Vagina (tissue), 2 donors: ENCODE measurements at regions not wholly inside any gene's neighbourhood (a gene's known extent, or its start where the extent isn't known, plus 50 kb on each side); places are given as distances from the start of the nearest gene placed in this dataset.

Source experiments
- DNase-seq, 2 donors: peaks; one replicate each; pipeline ENCODE4 v3.0.0-alpha.2; 2017; ENCODE audit errors: extremely low spot score in 2 of 2
- H3K27ac ChIP-seq: fragments of 200-600 bp; sonication (generic); one replicate; pipeline ENCODE4 v1.5.1; 2019
- H3K27me3 ChIP-seq: fragments of 200-600 bp; sonication (generic); one replicate; pipeline ENCODE4 v1.5.1; 2019
- H3K36me3 ChIP-seq, 2 donors: fragments of 200-600 bp; sonication (generic); one replicate each; pipeline ENCODE4 v1.5.1; 2017 to 2019
- H3K4me1 ChIP-seq: fragments of 200-600 bp; sonication (generic); one replicate; pipeline ENCODE4 v1.5.1; 2019
- H3K4me3 ChIP-seq, 2 donors: fragments of 200-600 bp; sonication (generic); 1 replicate in 1 of 2; 2 replicates in 1 of 2; pipeline ENCODE4 v1.5.1; 2016 to 2019
- H3K9me3 ChIP-seq: fragments of 200-600 bp; sonication (generic); one replicate; pipeline ENCODE4 v1.5.1; 2019
- CTCF ChIP-seq, 3 experiments: fragments of 450-650 bp in 2 of 3; fragments of 200-600 bp in 1 of 3; sonication (generic) in 1 of 3; IDR thresholded peaks; one replicate each; pipeline ENCODE4 v1.5.1; 2017 to 2019; ENCODE audit warnings: antibody characterized with exemption in 3 of 3, mild to moderate bottlenecking in 2 of 3, moderate library complexity in 2 of 3
- POLR2A ChIP-seq, 2 donors: fragments of 450-650 bp; IDR thresholded peaks; one replicate each; pipeline ENCODE4 v1.6.1; 2017; ENCODE audit warnings: antibody characterized with exemption in 2 of 2, mild to moderate bottlenecking in 2 of 2, moderate library complexity in 2 of 2
- POLR2AphosphoS5 ChIP-seq, 2 donors: sonication (generic); formaldehyde crosslinking; IDR thresholded peaks; one replicate each; pipeline ENCODE4 v1.9.0; 2017; ENCODE audit warnings: antibody characterized with exemption in 2 of 2, mild to moderate bottlenecking in 2 of 2, low read depth in 1 of 2; ENCODE audit not compliant: insufficient read depth in 1 of 2
- intact Hi-C: fragments of 100-400 bp; cut with DNase I; formaldehyde crosslinking; loops from one replicate; pipeline ENCODE4 v1.15.1; 2023

- Histone ChIP-seq H3K27me3 (no peaks in the 10 kb centered on the region), H3K4me3 (no peak overlapping the region), H3K9me3 (no peaks in the 10 kb centered on the region), H3K4me1 (no peaks in the 10 kb centered on the region), H3K27ac (no peak overlapping the region), H3K36me3 (no peaks in the 10 kb centered on the region)
- DNase-seq = no peak
- TF ChIP-seq CTCF (IDR thresholded peaks at IDR 0.05) = no peak
- TF ChIP-seq POLR2AphosphoS5 (IDR thresholded peaks at IDR 0.05; ENCODE audit: insufficient read depth in 1 of 2, low read depth in 1 of 2) = no peak
- no peak for TF ChIP-seq POLR2A (IDR thresholded peaks at IDR 0.05)
- intact Hi-C loops = no loop called here
These were observed 75.1 kb upstream of the OSTN start for GRCh38 chr3:191123946-191124345.

GRCh38 chr3:191123231-191123630, 75.8 kb upstream of the OSTN start:
- H3K27ac ChIP-seq = no peak overlapping the region
- no peaks in the 10 kb centered on the region for H3K9me3 ChIP-seq
- no peak overlapping the region for H3K4me3 ChIP-seq
- no peak for DNase-seq
- TF ChIP-seq CTCF (IDR thresholded peaks at IDR 0.05) (no peak), POLR2A (IDR thresholded peaks at IDR 0.05) (no peak), POLR2AphosphoS5 (IDR thresholded peaks at IDR 0.05; ENCODE audit: insufficient read depth in 1 of 2, low read depth in 1 of 2) (no peak)
- intact Hi-C loops = no loop called here
- H3K36me3 ChIP-seq = no peaks in the 10 kb centered on the region
- H3K4me1 ChIP-seq = no peaks in the 10 kb centered on the region
- no peaks in the 10 kb centered on the region for H3K27me3 ChIP-seq

- no peak for TF ChIP-seq CTCF (IDR thresholded peaks at IDR 0.05)
- no peak for TF ChIP-seq POLR2A (IDR thresholded peaks at IDR 0.05)
- no peak for TF ChIP-seq POLR2AphosphoS5 (IDR thresholded peaks at IDR 0.05; ENCODE audit: insufficient read depth in 1 of 2, low read depth in 1 of 2)
- intact Hi-C loops = no loop called here
- no peaks in the 10 kb centered on the region for H3K4me1 ChIP-seq
- no peak for DNase-seq
- H3K27ac ChIP-seq = no peak overlapping the region
- no peaks in the 10 kb centered on the region for H3K27me3 ChIP-seq
- no peaks in the 10 kb centered on the region for H3K36me3 ChIP-seq
- H3K9me3 ChIP-seq = no peaks in the 10 kb centered on the region
- no peak overlapping the region for H3K4me3 ChIP-seq
These were observed 78.4 kb upstream of the OSTN start for GRCh38 chr3:191120447-191121298.

GRCh38 chr3:191119415-191120295, 79.4 kb upstream of the OSTN start:
- no peaks in the 10 kb centered on the region for H3K36me3 ChIP-seq
- H3K27me3 ChIP-seq = no peaks in the 10 kb centered on the region
- no peak overlapping the region for H3K4me3 ChIP-seq
- no peak for DNase-seq
- intact Hi-C loops = no loop called here
- TF ChIP-seq CTCF (IDR thresholded peaks at IDR 0.05) = no peak
- TF ChIP-seq POLR2AphosphoS5 (IDR thresholded peaks at IDR 0.05; ENCODE audit: insufficient read depth in 1 of 2, low read depth in 1 of 2) = no peak
- no peak for TF ChIP-seq POLR2A (IDR thresholded peaks at IDR 0.05)
- H3K9me3 ChIP-seq = no peaks in the 10 kb centered on the region
- H3K27ac ChIP-seq = no peak overlapping the region
- H3K4me1 ChIP-seq = no peaks in the 10 kb centered on the region
